ENCODE measurements at regions not wholly inside any gene's neighbourhood (a gene's known extent, or its start where the extent isn't known, plus 50 kb on each side); places are given as distances from the start of the nearest gene placed in this dataset.

DNA sequence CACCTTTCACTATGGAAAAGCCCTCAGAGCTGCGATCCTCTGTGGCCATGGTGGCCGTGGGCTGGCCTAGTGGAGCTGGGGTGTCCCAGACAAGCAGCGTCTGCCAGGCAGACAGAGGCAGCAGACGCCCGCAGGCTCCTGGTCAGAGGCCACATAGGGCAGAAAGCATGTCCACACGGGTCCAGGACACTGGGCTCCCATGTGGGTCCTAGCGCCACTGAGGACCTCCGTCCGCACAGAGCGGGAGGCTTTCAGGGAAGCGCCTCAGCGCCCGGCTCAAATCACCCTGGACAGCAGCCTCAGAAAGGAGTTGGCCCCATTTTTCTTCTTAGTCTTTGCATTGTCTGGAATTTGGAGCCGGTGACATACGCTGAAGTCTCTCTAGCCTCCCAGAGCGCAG, 389.7 kb downstream of the BRD1 start:
- no peak for ATAC-seq (ENCODE audit: low read depth)
- in situ Hi-C loops (cut with MboI; ENCODE audit: low sequenced_read_pairs), result no loop called here

More for the DNA sequence above, 389.7 kb downstream of the BRD1 start:
- Histone ChIP-seq H3K18ac (ENCODE audit: low read depth, low read length) (no peak overlapping the region), H3K9ac (ENCODE audit: low read depth, low read length) (no peak overlapping the region), H2BK5ac (ENCODE audit: low read depth, low read length, poor library complexity, severe bottlenecking) (no peak overlapping the region), H3K4ac (ENCODE audit: low read depth, low read length) (no peak overlapping the region), H3K27me3 (ENCODE audit: control insufficient read depth, insufficient read depth, low read length) (no peaks in the 10 kb centered on the region), H2BK20ac (ENCODE audit: low read depth, low read length) (no peak overlapping the region), H2AFZ (replicated peaks; ENCODE audit: low read length, poor library complexity) (no peak overlapping the region), H3K23ac (ENCODE audit: low read depth, low read length) (no peak overlapping the region), H2BK120ac (ENCODE audit: low read depth, low read length) (no peak overlapping the region), H2AK9ac (replicated peaks; ENCODE audit: low read depth, low read length, poor library complexity) (no peak overlapping the region), H3K79me1 (ENCODE audit: low read depth in 1 of 2, low read length in 2 of 2) (no peaks in the 10 kb centered on the region), H4K91ac (ENCODE audit: insufficient read depth, low read depth, low read length) (no peak overlapping the region), H3K9me1 (ENCODE audit: insufficient read depth, low read length) (no peaks in the 10 kb centered on the region), H4K20me1 (ENCODE audit: insufficient read depth, low read length) (no peaks in the 10 kb centered on the region), H2AK5ac (ENCODE audit: low read depth, low read length) (no peak overlapping the region), H3K27ac (ENCODE audit: insufficient read depth, low read length) (no peak overlapping the region), H3K4me2 (ENCODE audit: low read depth, low read length) (no peak overlapping the region), H4K5ac (ENCODE audit: low read depth, low read length) (no peak overlapping the region), H3K14ac (replicated peaks; ENCODE audit: low read depth, low read length) (no peak overlapping the region), H3K9me3 (ENCODE audit: control insufficient read depth, insufficient read depth, low read length) (peaks cover 41% of the 10 kb centered on the region), H2BK15ac (ENCODE audit: low read depth, low read length) (no peak overlapping the region), H4K8ac (ENCODE audit: low read depth in 2 of 2, low read length in 2 of 2) (no peak overlapping the region), H3K4me3 (ENCODE audit: insufficient read depth, low read depth, low read length) (no peak overlapping the region), H3K4me1 (ENCODE audit: control insufficient read depth, insufficient read depth, low read length) (no peaks in the 10 kb centered on the region), H3K36me3 (ENCODE audit: control insufficient read depth, insufficient read depth, low read length) (no peaks in the 10 kb centered on the region), H3K56ac (ENCODE audit: extremely low read depth, insufficient read depth, low read length) (no peak overlapping the region)
- dilution Hi-C loops (cut with HindIII; ENCODE audit: low sequenced_read_pairs, unreplicated experiment), result no loop called here
- TF ChIP-seq MXI1 (IDR thresholded peaks at IDR 0.05; ENCODE audit: borderline replicate concordance, low read depth, low read length), result no peak
- no peak for TF ChIP-seq MAZ (IDR thresholded peaks at IDR 0.05; ENCODE audit: borderline replicate concordance, low read depth, low read length)
- no peak for TF ChIP-seq CEBPB (IDR thresholded peaks at IDR 0.05; ENCODE audit: low read depth, low read length)
- TF ChIP-seq, protein P1, sequence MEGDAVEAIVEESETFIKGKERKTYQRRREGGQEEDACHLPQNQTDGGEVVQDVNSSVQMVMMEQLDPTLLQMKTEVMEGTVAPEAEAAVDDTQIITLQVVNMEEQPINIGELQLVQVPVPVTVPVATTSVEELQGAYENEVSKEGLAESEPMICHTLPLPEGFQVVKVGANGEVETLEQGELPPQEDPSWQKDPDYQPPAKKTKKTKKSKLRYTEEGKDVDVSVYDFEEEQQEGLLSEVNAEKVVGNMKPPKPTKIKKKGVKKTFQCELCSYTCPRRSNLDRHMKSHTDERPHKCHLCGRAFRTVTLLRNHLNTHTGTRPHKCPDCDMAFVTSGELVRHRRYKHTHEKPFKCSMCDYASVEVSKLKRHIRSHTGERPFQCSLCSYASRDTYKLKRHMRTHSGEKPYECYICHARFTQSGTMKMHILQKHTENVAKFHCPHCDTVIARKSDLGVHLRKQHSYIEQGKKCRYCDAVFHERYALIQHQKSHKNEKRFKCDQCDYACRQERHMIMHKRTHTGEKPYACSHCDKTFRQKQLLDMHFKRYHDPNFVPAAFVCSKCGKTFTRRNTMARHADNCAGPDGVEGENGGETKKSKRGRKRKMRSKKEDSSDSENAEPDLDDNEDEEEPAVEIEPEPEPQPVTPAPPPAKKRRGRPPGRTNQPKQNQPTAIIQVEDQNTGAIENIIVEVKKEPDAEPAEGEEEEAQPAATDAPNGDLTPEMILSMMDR (conservative IDR thresholded peaks at IDR 0.05; ENCODE audit: low read depth, low read length), result no peak
- TF ChIP-seq USF2 (IDR thresholded peaks at IDR 0.05; ENCODE audit: low read depth, low read length), result no peak
- no peak for TF ChIP-seq RCOR1 (IDR thresholded peaks at IDR 0.05; ENCODE audit: insufficient replicate concordance, low read length)
- TF ChIP-seq SMC3 (IDR thresholded peaks at IDR 0.05; ENCODE audit: low read depth, low read length), result no peak
- TF ChIP-seq FOS (IDR thresholded peaks at IDR 0.05; ENCODE audit: low read depth, low read length), result no peak
- TF ChIP-seq NFE2L2 (IDR thresholded peaks at IDR 0.05; ENCODE audit: low read depth, low read length), result no peak
- TF ChIP-seq ELK1 (IDR thresholded peaks at IDR 0.05; ENCODE audit: borderline replicate concordance, low read depth, low read length), result no peak
- TF ChIP-seq POLR2A (IDR thresholded peaks at IDR 0.05; ENCODE audit: low read depth, low read length), result no peak
- TF ChIP-seq BHLHE40 (IDR thresholded peaks at IDR 0.05; ENCODE audit: low read depth, low read length), result no peak
- TF ChIP-seq RFX5 (IDR thresholded peaks at IDR 0.05; ENCODE audit: low read depth, low read length), result no peak
- TF ChIP-seq MAFK (IDR thresholded peaks at IDR 0.05; ENCODE audit: low read depth, low read length), result no peak
- no peak for TF ChIP-seq CHD1 (IDR thresholded peaks at IDR 0.05; ENCODE audit: low read depth, low read length)
- no peak for TF ChIP-seq RAD21 (IDR thresholded peaks at IDR 0.05; ENCODE audit: low read length)
- CTCF ChIA-PET, result no interaction called here
- POLR2A ChIA-PET (ENCODE audit: unreplicated experiment), result no interaction called here
- 63% methylated on average over 10 of the region's 16 CpGs; no CpG with 5 or more reads in 1 of the 2 experiments for WGBS, 2 experiments (ENCODE audit: extremely low coverage in 2 of 2, insufficient read length in 1 of 2)
- no TSS peak for BruUV-seq (replicated peaks)
- DNase-seq, result no peak
- intact Hi-C loops (cut with micrococcal nuclease), result no loop called here

Measured in IMR-90 (cell line).